Tongue (tissue), 1 donor: ENCODE measurements at regions not wholly inside any gene's neighbourhood (a gene's known extent, or its start where the extent isn't known, plus 50 kb on each side); places are given as distances from the start of the nearest gene placed in this dataset.
A peak's percentile ranks its signal among the peaks of the same experiment; 100 is the strongest.
"Not testable (repeated sequence)": the region's sequence is repeated elsewhere in the genome, so short reads cannot be mapped to it uniquely, and the experiment has no call there.

Experiments
- DNase-seq: peaks from one replicate; pipeline ENCODE4 v3.0.0-alpha.2; 2015

DNA sequence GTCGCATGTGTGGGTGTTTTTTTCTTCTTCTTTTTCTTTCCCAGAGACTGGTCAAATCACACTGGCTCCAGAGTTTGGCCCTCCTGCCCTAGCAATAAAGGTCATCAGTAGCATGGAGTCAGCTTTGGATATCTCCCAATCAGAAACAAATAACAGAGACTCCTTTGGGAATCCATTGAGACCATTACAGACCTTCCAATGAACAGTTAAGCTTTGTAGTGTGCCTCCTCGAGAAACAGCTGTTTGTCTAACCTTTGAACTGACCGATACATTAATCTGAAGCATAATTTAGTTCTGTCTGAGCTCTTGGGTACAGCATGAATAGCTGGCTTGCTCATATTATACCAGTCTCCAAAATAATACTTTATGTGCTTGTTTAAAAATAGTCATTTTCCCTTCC is 1103.2 kb downstream of the GATA3 start:
- DNase-seq: peak; percentile 12

GRCh38 chr10:9158675-9159074 is 1104.2 kb downstream of the GATA3 start:
- DNase-seq: no peak

DNA sequence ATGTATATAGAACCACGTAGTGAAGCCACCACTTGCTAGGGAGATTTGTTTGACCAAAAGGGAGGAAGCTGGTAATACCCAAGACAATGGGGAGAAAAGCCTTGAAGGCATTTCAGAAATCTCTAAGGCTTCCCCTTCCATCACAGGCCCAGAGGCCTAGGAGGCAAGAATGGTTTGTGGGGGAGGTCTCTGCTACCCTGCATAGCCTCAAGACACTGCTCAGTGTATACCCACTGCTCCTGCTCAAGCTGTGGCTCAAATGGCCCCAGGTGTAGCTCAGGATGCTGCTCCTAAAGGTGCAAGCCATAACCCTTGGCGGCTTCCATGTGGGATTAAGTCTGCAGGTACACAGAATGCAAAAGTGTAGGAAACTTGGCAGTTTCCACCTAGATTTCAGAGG is 1105.8 kb downstream of the GATA3 start:
- no peak for DNase-seq

DNA sequence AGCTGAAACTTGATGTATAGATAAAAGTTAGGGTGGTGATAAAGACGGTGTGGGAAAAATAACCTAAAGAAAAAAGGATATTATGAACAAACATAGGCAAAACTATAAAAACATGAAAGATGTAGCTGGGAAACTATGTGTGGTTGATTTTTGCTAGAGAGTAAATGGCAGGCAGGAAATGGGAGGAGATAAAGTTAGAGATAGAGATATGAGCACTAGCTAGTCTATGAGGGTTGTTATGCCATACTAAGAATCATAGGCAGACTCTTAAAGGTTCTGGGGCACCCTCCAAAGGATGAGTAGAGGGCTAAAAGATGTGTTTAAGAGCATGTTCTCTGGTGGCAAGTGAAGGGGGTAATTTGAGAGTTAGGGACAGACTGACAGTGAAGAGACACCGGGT is 1109.2 kb downstream of the GATA3 start:
- DNase-seq: no peak

- no peak for DNase-seq
Observed at GRCh38 chr10:9166770-9167169, 1112.3 kb downstream of the GATA3 start.

DNA sequence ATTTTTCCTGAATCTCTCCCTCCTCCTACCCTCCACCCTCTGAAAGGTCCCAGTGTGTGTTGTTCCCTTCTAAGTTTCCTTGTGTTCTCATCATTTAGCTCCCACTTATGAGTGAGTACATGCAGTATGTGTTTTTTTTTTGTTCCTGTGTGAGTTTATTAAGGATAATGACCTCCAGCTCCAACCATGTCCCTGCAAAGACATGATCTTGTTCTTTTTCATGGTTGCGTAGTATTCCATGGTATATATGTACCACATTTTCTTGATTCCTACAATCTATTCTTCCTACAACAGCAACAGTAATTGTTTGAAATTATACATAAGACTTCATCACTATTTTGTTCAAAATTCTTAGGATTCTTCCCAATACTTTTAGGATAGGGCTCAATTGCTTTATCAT is 1117.8 kb downstream of the GATA3 start:
- no peak for DNase-seq

- DNase-seq: no peak
Observed at GRCh38 chr10:9175200-9175599, 1120.7 kb downstream of the GATA3 start.

DNA sequence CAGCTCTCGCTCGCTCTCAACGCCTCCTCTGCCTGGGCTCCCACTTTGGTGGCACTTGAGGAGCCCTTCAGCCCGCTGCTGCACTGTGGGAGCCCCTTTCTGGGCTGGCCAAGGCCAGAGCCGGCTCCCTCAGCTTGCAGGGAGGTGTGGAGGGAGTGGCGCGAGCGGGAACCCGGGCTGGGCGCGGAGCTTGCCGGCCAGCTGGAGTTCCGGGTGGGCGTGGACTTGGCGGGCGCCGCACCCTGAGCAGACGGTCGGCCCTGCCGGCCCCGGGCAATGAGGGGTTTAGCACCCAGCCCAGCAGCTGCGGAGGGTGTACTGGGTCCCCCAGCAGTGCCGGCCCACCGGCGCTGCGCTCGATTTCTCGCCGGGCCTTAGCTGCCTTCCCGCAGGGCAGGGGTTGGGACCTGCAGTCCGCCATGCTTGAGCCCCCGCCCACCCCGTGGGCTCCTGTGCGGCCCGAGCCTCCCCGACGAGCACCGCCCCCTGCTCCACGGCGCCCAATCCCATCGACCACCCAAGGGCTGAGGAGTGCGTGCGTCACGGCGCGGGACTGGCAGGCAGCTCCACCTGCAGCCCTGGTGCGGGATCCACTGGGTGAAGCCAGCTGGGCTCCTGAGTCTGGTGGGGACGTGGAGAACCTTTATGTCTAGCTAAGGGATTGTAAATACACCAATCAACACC is 1128.9 kb downstream of the GATA3 start:
- DNase-seq: not testable (repeated sequence)

GRCh38 chr10:9188022-9188810 is 1133.7 kb downstream of the GATA3 start:
- DNase-seq: no peak

DNA sequence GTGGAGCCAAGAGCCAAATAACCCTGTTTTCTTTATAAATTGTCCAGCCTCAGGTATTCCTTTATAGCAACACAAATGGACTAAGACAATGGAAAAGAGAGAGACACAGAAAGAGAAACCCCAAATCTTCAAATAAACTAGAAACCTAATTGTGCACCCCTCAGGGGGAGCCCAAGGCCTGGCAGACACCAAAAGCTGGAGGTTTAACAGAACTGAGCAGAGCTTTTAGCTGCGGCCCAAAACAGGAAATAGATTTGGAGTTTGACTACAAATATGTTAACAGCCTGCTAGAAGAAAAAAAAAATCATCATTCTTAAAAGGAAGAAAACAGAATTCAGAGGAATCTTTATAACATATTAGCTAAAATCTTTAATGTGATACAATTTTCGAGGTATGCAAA is 1135.0 kb downstream of the GATA3 start:
- no peak for DNase-seq

DNA sequence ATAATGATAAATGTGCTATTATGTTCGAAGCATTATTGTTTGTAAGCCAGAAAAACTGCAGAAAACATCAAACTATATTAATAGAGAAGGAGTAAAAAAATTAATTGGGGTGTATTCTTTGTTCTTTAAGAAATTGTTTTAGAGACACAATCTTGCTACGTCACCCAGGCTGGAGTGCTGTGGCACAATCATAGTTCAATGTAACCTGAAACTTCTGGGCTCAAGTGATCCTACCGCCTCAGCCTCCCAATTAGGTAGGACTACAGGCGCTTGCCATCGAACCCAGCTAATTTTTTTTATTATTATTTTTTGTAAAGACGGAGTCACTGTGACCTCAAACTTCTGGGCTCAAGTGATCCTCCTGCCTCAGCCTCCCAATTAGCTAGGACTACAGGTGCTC is 1138.6 kb downstream of the GATA3 start:
- no peak for DNase-seq

DNA sequence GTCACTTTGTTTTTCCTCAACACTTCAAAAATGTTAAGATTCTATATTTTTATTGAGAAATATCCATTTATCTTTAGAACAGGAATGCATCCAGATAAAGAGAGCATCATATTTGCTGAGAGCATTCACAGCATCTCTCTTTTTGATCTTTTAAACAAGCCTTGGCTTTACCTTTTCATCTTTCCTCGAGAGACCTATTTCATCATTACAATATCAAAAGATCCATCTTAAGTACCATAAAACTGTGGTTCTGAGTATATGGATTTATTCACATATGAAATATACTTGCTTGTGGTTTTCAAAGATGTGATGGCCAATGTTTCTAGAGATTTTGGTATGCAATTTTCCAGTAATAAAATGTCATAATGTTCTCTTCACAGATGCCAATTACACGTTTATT is 1140.9 kb downstream of the GATA3 start:
- no peak for DNase-seq

GRCh38 chr10:9198611-9199010 is 1144.1 kb downstream of the GATA3 start:
- DNase-seq: no peak

DNA sequence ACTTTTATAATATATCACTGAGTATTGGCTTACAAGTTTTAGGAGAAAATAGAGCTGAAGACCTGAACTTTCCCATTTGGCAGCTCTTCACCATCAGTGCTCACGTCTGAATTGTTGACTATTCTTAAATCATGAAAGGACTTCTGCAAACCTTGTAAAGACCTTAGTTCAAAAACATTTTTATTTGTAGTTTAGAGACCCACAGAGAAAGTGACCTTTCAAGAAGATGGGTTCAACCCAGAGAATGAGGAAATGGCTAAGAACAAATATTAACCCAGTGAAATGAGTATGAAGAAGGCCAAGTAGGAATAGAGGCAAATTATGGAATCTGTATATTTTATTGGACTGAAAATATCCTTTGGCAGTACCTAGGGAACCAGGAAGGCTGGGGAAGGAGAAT is 1151.1 kb downstream of the GATA3 start:
- no peak for DNase-seq

DNA sequence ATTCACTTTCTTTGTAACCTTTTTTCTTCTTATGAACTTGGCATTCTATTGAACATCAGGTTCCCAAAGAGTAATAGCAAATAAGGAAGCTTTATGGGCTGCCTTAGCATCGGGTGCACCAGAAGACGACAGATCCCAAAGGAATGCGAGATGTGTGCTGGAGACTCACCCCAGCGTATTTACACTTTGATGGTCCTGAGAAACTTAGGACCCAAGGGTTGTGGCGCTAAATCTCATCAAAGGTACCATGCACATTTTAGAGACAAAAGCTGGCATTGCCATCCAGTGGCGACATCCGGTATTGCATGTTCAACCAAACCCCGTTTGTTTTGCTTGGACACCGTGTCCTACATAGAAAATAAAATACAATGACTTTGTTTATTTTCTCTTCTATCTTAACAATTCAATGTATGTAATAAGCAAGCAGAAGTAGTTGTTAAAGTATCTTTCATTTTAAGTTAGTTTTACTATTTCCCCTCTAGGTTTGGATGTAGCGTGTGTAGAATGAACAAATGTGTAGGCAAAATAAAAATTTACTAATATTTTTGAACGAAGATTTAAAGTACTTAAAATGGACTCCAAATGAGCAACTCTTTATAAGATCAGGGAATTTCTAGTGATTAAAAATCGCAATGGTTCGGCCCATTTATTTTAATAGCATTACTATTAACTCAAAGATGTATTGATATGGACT is 1154.8 kb downstream of the GATA3 start:
- DNase-seq: peak; percentile 79

DNA sequence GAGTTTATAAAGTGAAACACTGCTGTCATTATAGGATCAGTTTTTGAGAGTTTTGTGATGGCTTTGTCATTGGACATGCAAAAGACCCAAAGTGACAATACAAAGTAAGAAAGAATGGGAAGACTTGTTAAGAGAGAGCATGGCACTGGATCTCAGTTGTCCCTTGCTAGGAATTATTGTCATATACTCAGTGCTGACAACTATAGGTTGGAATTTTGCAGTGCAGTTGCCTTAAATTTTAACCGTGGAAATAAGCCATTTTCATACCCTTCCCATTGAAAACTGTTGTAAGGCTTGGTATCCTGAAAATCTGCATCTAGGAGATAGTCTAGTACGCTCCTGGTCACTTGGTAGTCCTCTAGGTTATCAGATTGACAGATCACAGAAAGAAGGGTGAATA is 1156.7 kb downstream of the GATA3 start:
- no peak for DNase-seq

DNA sequence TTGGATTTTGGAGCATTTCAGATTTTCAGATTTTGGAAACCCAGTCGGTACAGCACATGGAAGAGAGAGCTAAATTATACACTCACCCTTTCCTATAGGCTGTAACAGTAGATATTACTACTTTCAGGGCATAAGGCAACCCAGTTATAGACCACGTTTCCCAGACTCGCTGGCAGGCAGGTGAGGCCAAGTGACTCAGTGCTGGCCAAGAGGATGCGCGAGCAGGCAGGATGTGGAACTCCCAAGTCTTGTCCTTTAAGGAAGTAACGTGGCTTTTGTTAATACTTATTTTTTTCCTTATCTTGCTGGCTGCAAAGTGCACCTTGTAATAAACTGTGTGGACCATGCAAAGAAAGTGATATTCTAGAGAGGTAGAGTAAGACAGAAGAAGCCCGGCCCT is 1160.1 kb downstream of the GATA3 start:
- DNase-seq: no peak

DNA sequence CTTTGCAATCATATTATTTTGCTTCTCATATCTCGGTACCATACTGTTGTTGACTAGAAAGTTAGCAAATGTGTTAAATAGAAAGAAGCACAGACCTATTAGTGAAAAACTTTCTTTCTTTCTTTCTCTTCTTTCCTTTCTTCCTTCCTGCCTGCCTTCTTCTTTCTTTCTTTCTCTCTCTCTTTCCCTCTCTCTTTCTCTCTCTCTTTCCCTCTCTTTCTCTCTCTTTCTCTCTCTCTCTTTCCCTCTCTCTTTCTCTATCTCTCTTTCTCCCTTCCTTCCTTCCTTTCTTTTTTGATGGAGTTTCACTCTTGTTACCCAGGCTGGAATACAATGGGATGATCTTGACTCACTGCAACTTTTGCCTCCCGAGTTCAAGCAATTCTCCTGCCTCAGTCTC is 1160.6 kb downstream of the GATA3 start:
- DNase-seq: no peak

- no peak for DNase-seq
Observed at GRCh38 chr10:9219860-9220259, 1165.4 kb downstream of the GATA3 start.

- DNase-seq: peak; percentile 16
Observed at GRCh38 chr10:9222917-9223316, 1168.4 kb downstream of the GATA3 start.

DNA sequence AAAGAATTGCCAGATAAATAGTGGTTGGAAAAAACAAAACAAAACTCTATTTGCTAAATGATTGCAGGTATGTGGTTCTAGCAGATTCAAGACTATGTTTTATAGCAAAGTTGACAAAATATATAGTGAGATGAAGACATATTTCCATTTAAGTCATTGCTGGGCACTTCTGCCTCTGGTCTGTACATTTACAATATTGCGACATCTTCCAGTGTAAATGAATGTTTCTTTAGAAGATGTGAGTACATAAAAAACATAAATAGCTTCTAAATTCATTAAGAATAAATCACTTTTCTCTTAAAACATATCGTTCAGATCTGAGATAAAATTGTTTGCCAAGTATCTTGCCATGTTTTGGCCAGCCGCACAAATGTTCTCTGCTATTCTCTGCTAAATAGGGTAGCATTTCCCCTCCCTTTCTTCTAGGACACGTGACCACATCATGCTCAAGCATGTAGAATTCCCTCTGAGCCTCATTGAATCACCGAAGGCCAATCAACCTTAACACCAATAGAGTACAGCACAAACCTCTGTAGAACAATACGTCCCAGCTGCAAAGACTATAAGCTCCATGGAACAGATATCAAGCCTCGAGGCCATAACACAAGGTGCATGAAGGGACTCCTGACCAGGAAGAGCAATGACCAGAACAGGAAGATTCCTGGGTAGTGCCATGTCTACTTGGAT is 1173.3 kb downstream of the GATA3 start:
- no peak for DNase-seq

DNA sequence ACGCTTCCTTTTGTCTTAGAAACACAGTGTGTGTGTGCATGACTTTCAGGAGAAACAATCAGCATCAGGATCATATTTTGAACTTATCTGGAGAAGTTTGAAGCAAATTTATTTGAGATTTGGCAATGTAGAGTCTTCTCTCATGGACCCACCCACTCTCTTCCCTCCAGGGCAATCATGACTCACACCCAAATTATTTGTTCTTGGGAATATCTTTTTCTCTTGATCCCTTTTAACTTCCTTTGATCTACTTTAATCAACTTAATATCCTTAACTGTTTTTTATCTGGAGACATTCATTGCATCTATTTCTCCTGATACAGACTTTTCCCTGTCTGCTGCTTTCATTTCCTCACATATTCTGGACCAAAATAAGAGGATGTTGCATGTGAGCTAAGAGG is 1174.3 kb downstream of the GATA3 start:
- DNase-seq: no peak

- DNase-seq: no peak
Observed at GRCh38 chr10:9229702-9230244, 1175.3 kb downstream of the GATA3 start.
